ENCODE measurements at regions not wholly inside any gene's neighbourhood (a gene's known extent, or its start where the extent isn't known, plus 50 kb on each side); places are given as distances from the start of the nearest gene placed in this dataset.

GRCh38 chr13:73861136-73861535 is 273.1 kb downstream of the KLF12 start:
- 33% methylated on average over 1 of the region's 2 CpGs for WGBS (ENCODE audit: insufficient coverage)
- H3K9me3 Mint-ChIP-seq = no peaks in the 10 kb centered on the region
- ATAC-seq (replicated peaks in 1 of 4) (peak in 3 of 4 experiments; percentile 43 to 66 (median 61)), DNase-seq (peak in 1 of 35 experiments; percentile 38)
- peaks cover 19% of the 10 kb centered on the region for H3K36me3 Mint-ChIP-seq
- H3K4me1 Mint-ChIP-seq = peaks cover 38 to 64% (median 62%) of the 10 kb centered on the region in 3 donors
- H3K27me3 Mint-ChIP-seq = no peaks in the 10 kb centered on the region
- Histone ChIP-seq H3K27ac (ENCODE audit: low read length) (peak overlapping the region; percentile 54), H3K9me3 (no peaks in the 10 kb centered on the region), H3K4me3 (ENCODE audit: control insufficient read depth in 1 of 2, extremely low read depth in 1 of 2, low read length in 1 of 2) (no peak overlapping the region), H3K27me3 (replicated peaks in 1 of 2; ENCODE audit: control insufficient read depth in 2 of 2, extremely low read depth in 1 of 2, insufficient read depth in 2 of 2, low read length in 1 of 2) (no peaks in the 10 kb centered on the region), H3K36me3 (ENCODE audit: control insufficient read depth in 2 of 2, extremely low read depth in 1 of 2, insufficient read depth in 1 of 2, low read length in 1 of 2) (no peaks in the 10 kb centered on the region), H3K4me1 (ENCODE audit: control insufficient read depth in 1 of 2, extremely low read depth in 1 of 2, insufficient read depth in 2 of 2, low read length in 2 of 2) (peaks cover 6 to 11% of the 10 kb centered on the region in 2 experiments)
- H3K27ac Mint-ChIP-seq = peak overlapping the region; percentile 75 to 85
- ChIA-PET CTCF (no interaction called here), POLR2A (interaction anchor here in 1 of 2 donors (0.6 kb wide), 1 partner anchor 319 kb away, joined by 4 read pairs; no protein-coding TSS in a partner anchor)
- H3K4me3 Mint-ChIP-seq = peak overlapping the region in 1 of 3 donors; percentile 1

GRCh38 chr13:73860501-73860900 is 273.7 kb downstream of the KLF12 start:
- Mint-ChIP-seq H3K36me3 (peaks cover 24% of the 10 kb centered on the region), H3K4me3 (peak overlapping the region in 2 of 3 donors; percentile 31 to 64), H3K4me1 (peaks cover 32 to 59% (median 56%) of the 10 kb centered on the region in 3 donors), H3K9me3 (no peaks in the 10 kb centered on the region), H3K27ac (peak overlapping the region; percentile 87), H3K27me3 (no peaks in the 10 kb centered on the region)
- Histone ChIP-seq H3K4me1 (ENCODE audit: control insufficient read depth in 1 of 2, extremely low read depth in 1 of 2, insufficient read depth in 2 of 2, low read length in 2 of 2) (peaks cover 6 to 11% of the 10 kb centered on the region in 2 experiments), H3K27me3 (replicated peaks in 1 of 2; ENCODE audit: control insufficient read depth in 2 of 2, extremely low read depth in 1 of 2, insufficient read depth in 2 of 2, low read length in 1 of 2) (no peaks in the 10 kb centered on the region), H3K4me3 (ENCODE audit: control insufficient read depth in 1 of 2, extremely low read depth in 1 of 2, low read length in 1 of 2) (no peak overlapping the region), H3K36me3 (ENCODE audit: control insufficient read depth in 2 of 2, extremely low read depth in 1 of 2, insufficient read depth in 1 of 2, low read length in 1 of 2) (no peaks in the 10 kb centered on the region), H3K9me3 (no peaks in the 10 kb centered on the region), H3K27ac (ENCODE audit: low read length) (peak overlapping the region; percentile 54)
- ChIA-PET CTCF (interaction anchor here in 1 of 2 donors (0.8 kb wide), 1 partner anchor 178 kb away, joined by 3 read pairs; no protein-coding TSS in a partner anchor), POLR2A (interaction anchor here (0.6 kb wide), 2 partner anchors 318 to 1919 kb away, joined by 3 to 4 read pairs; no protein-coding TSS in a partner anchor)
- 60% methylated on average over 1 of the region's 6 CpGs for WGBS (ENCODE audit: insufficient coverage)
- DNase-seq (no peak), ATAC-seq (replicated peaks in 1 of 4) (no peak)

GRCh38 chr13:73859841-73860240 is 274.4 kb downstream of the KLF12 start:
- H3K4me1 Mint-ChIP-seq = peaks cover 25 to 53% (median 51%) of the 10 kb centered on the region in 3 donors
- peaks cover 31% of the 10 kb centered on the region for H3K36me3 Mint-ChIP-seq
- H3K27ac Mint-ChIP-seq = peak overlapping the region; percentile 87
- ChIA-PET CTCF (interaction anchor here in 1 of 2 donors (0.8 kb wide), 1 partner anchor 179 kb away, joined by 3 read pairs; no protein-coding TSS in a partner anchor), POLR2A (interaction anchor here in 1 of 2 donors (0.6 to 1.0 kb wide), 3 partner anchors 12 to 149 kb away, joined by 3 to 6 read pairs (median 4); no protein-coding TSS in a partner anchor)
- no CpG with 5 or more reads among the region's 4 CpGs for WGBS (ENCODE audit: insufficient coverage)
- H3K27me3 Mint-ChIP-seq = no peaks in the 10 kb centered on the region
- H3K4me3 Mint-ChIP-seq = peak overlapping the region; percentile 12 to 64 (median 31)
- no peaks in the 10 kb centered on the region for H3K9me3 Mint-ChIP-seq
- Histone ChIP-seq H3K27me3 (replicated peaks in 1 of 2; ENCODE audit: control insufficient read depth in 2 of 2, extremely low read depth in 1 of 2, insufficient read depth in 2 of 2, low read length in 1 of 2) (no peaks in the 10 kb centered on the region), H3K4me3 (ENCODE audit: control insufficient read depth in 1 of 2, extremely low read depth in 1 of 2, low read length in 1 of 2) (no peak overlapping the region), H3K36me3 (ENCODE audit: control insufficient read depth in 2 of 2, extremely low read depth in 1 of 2, insufficient read depth in 1 of 2, low read length in 1 of 2) (no peaks in the 10 kb centered on the region), H3K9me3 (no peaks in the 10 kb centered on the region), H3K27ac (ENCODE audit: low read length) (peak overlapping the region; percentile 54), H3K4me1 (ENCODE audit: control insufficient read depth in 1 of 2, extremely low read depth in 1 of 2, insufficient read depth in 2 of 2, low read length in 2 of 2) (peaks cover 6 to 11% of the 10 kb centered on the region in 2 experiments)
- ATAC-seq (replicated peaks in 1 of 4) = peak; percentile 52 to 71 (median 61)
- peak in 1 of 35 experiments; percentile 45 for DNase-seq

GRCh38 chr13:73857106-73857505 is 277.1 kb downstream of the KLF12 start:
- peaks cover 18 to 41% (median 39%) of the 10 kb centered on the region in 3 donors for H3K4me1 Mint-ChIP-seq
- peak overlapping the region in 1 of 2 donors; percentile 37 for H3K27ac Mint-ChIP-seq

GRCh38 chr13:73851104-73851503 is 283.1 kb downstream of the KLF12 start:
- Histone ChIP-seq H3K27me3 (replicated peaks in 1 of 2; ENCODE audit: control insufficient read depth in 2 of 2, extremely low read depth in 1 of 2, insufficient read depth in 2 of 2, low read length in 1 of 2) (no peaks in the 10 kb centered on the region), H3K4me1 (ENCODE audit: control insufficient read depth in 1 of 2, extremely low read depth in 1 of 2, insufficient read depth in 2 of 2, low read length in 2 of 2) (peaks cover 5 to 8% of the 10 kb centered on the region in 2 experiments), H3K36me3 (ENCODE audit: control insufficient read depth in 2 of 2, extremely low read depth in 1 of 2, insufficient read depth in 1 of 2, low read length in 1 of 2) (peaks cover 0 to 8% of the 10 kb centered on the region in 2 donors), H3K9me3 (no peaks in the 10 kb centered on the region), H3K4me3 (ENCODE audit: control insufficient read depth in 1 of 2, extremely low read depth in 1 of 2, low read length in 1 of 2) (no peak overlapping the region), H3K27ac (ENCODE audit: low read length) (no peak overlapping the region)
- no peak overlapping the region for H3K4me3 Mint-ChIP-seq
- peaks cover 30% of the 10 kb centered on the region for H3K36me3 Mint-ChIP-seq
- no peaks in the 10 kb centered on the region for H3K27me3 Mint-ChIP-seq
- no peak for DNase-seq
- peaks cover 20 to 46% (median 44%) of the 10 kb centered on the region in 3 donors for H3K4me1 Mint-ChIP-seq
- H3K9me3 Mint-ChIP-seq = no peaks in the 10 kb centered on the region
- ChIA-PET POLR2A (interaction anchor here (0.5 to 0.6 kb wide), 2 partner anchors 15 to 102 kb away, joined by 4 to 5 read pairs; no protein-coding TSS in a partner anchor), CTCF (interaction anchor here in 1 of 2 donors (0.6 to 2.5 kb wide), 3 partner anchors 15 to 1042 kb away, joined by 4 to 17 read pairs (median 5); no protein-coding TSS in a partner anchor)
- WGBS (ENCODE audit: insufficient coverage) = no CpG with 5 or more reads among the region's 3 CpGs
- no peak for ATAC-seq (replicated peaks in 1 of 4)
- peak overlapping the region in 1 of 2 donors; percentile 61 for H3K27ac Mint-ChIP-seq

More at GRCh38 chr13:73857106-73857505, 277.1 kb downstream of the KLF12 start:
- H3K4me3 Mint-ChIP-seq = no peak overlapping the region
- Histone ChIP-seq H3K36me3 (ENCODE audit: control insufficient read depth in 2 of 2, extremely low read depth in 1 of 2, insufficient read depth in 1 of 2, low read length in 1 of 2) (peaks cover 0 to 5% of the 10 kb centered on the region in 2 donors), H3K9me3 (no peaks in the 10 kb centered on the region), H3K4me1 (ENCODE audit: control insufficient read depth in 1 of 2, extremely low read depth in 1 of 2, insufficient read depth in 2 of 2, low read length in 2 of 2) (peaks cover 6 to 11% of the 10 kb centered on the region in 2 experiments), H3K27ac (ENCODE audit: low read length) (no peak overlapping the region), H3K27me3 (replicated peaks in 1 of 2; ENCODE audit: control insufficient read depth in 2 of 2, extremely low read depth in 1 of 2, insufficient read depth in 2 of 2, low read length in 1 of 2) (no peaks in the 10 kb centered on the region), H3K4me3 (ENCODE audit: control insufficient read depth in 1 of 2, extremely low read depth in 1 of 2, low read length in 1 of 2) (no peak overlapping the region)
- ChIA-PET POLR2A (interaction anchor here in 1 of 2 donors (0.6 kb wide), 1 partner anchor 266 kb away, joined by 4 read pairs; no protein-coding TSS in a partner anchor), CTCF (interaction anchor here in 1 of 2 donors (0.6 to 2.0 kb wide), 2 partner anchors 9 to 173 kb away, joined by 3 to 9 read pairs; no protein-coding TSS in a partner anchor)
- H3K9me3 Mint-ChIP-seq = no peaks in the 10 kb centered on the region
- WGBS (ENCODE audit: insufficient coverage) = no CpG with 5 or more reads among the region's 2 CpGs
- DNase-seq = no peak
- no peaks in the 10 kb centered on the region for H3K27me3 Mint-ChIP-seq
- no peak for ATAC-seq (replicated peaks in 1 of 4)
- H3K36me3 Mint-ChIP-seq = peaks cover 43% of the 10 kb centered on the region

- no CpG with 5 or more reads among the region's 5 CpGs for WGBS (ENCODE audit: insufficient coverage)
- ChIA-PET CTCF (interaction anchor here in 1 of 2 donors (1.0 to 2.5 kb wide), 2 partner anchors 14 to 437 kb away, joined by 5 to 17 read pairs; no protein-coding TSS in a partner anchor), POLR2A (no interaction called here)
- Histone ChIP-seq H3K4me3 (ENCODE audit: control insufficient read depth in 1 of 2, extremely low read depth in 1 of 2, low read length in 1 of 2) (no peak overlapping the region), H3K27ac (ENCODE audit: low read length) (no peak overlapping the region), H3K36me3 (ENCODE audit: control insufficient read depth in 2 of 2, extremely low read depth in 1 of 2, insufficient read depth in 1 of 2, low read length in 1 of 2) (peaks cover 0 to 16% of the 10 kb centered on the region in 2 donors), H3K9me3 (no peaks in the 10 kb centered on the region), H3K4me1 (ENCODE audit: control insufficient read depth in 1 of 2, extremely low read depth in 1 of 2, insufficient read depth in 2 of 2, low read length in 2 of 2) (peaks cover 5 to 8% of the 10 kb centered on the region in 2 experiments), H3K27me3 (replicated peaks in 1 of 2; ENCODE audit: control insufficient read depth in 2 of 2, extremely low read depth in 1 of 2, insufficient read depth in 2 of 2, low read length in 1 of 2) (no peaks in the 10 kb centered on the region)
- Mint-ChIP-seq H3K27me3 (no peaks in the 10 kb centered on the region), H3K36me3 (peaks cover 31% of the 10 kb centered on the region), H3K4me1 (peaks cover 26 to 54% (median 50%) of the 10 kb centered on the region in 3 donors), H3K4me3 (no peak overlapping the region), H3K9me3 (no peaks in the 10 kb centered on the region), H3K27ac (peak overlapping the region in 1 of 2 donors; percentile 4)
- DNase-seq (no peak), ATAC-seq (replicated peaks in 1 of 4) (no peak)
Observed at GRCh38 chr13:73850104-73850873, 283.9 kb downstream of the KLF12 start.

Measured in T-cell (primary cell).